HepG2 (cell line): ENCODE measurements at regions not wholly inside any gene's neighbourhood (a gene's known extent, or its start where the extent isn't known, plus 50 kb on each side); places are given as distances from the start of the nearest gene placed in this dataset.

Source experiments
- ATAC-seq: fragments of 200-7000 bp; cut with Tn5 transposase; 3 replicates; pipeline ENCODE4 v1.9.1; 2020; ENCODE audit warnings: mild to moderate bottlenecking, moderate library complexity
- BruUV-seq: library from RNA; stranded (reverse); fragments of 400-500 nt; replicated peaks from 2 replicates; lab custom pipeline; 2021; lab: Mats Ljungman, UMichigan
- CTCF ChIA-PET: fragments of 300-600 bp; formaldehyde crosslinking; extraction: SDS; loops from one replicate; lab custom pipeline; 2021; ENCODE audit warnings: low total read pairs, inconsistent platforms, low intra/inter-chr PET ratio; lab: Yijun Ruan, JAX
- POLR2A ChIA-PET: fragments of 350-600 bp; sonication (Branson Sonifier 250); formaldehyde crosslinking; loops from one replicate; lab custom pipeline; 2020; ENCODE audit warnings: antibody characterized with exemption, inconsistent platforms; lab: Yijun Ruan, JAX
- DNase-seq: peaks from one replicate; pipeline ENCODE4 v3.0.0-alpha.2; 2015; ENCODE audit warnings: low spot score
- FAIRE-seq: peaks from 3 replicates; lab custom pipeline; 2011; peaks lifted over from hg19 to GRCh38; lab: Jason Lieb, UNC
- H2AFZ ChIP-seq: one replicate; pipeline ENCODE4 v1.6.1; 2011; ENCODE audit warnings: low read length, inconsistent platforms
- H3K27ac ChIP-seq: fragments of 300-600 bp; 3 replicates; pipeline ENCODE4 v1.8.0; 2011; ENCODE audit warnings: mixed run types, mild to moderate bottlenecking, mixed read lengths, low read length, inconsistent platforms; ENCODE audit not compliant: insufficient read depth; ENCODE audit errors: extremely low read length
- H3K27me3 ChIP-seq, 2 experiments: fragments of 200-600 bp in 1 of 2; 2 replicates in 1 of 2; 3 replicates in 1 of 2; pipeline versions ENCODE4 v1.6.0 to v1.8.0; 2011; ENCODE audit warnings: low read length in 2 of 2, mild to moderate bottlenecking in 2 of 2, moderate library complexity in 2 of 2, inconsistent platforms in 1 of 2; ENCODE audit not compliant: insufficient read depth in 2 of 2, control insufficient read depth in 1 of 2
- H3K36me3 ChIP-seq, 2 experiments: fragments of 200-600 bp in 1 of 2; replicated peaks in 1 of 2; 2 replicates in 1 of 2; 3 replicates in 1 of 2; pipeline versions ENCODE4 v1.5.1 to v1.8.0; 2011; ENCODE audit warnings: low read length in 2 of 2, inconsistent platforms in 1 of 2; ENCODE audit not compliant: insufficient read depth in 2 of 2, control insufficient read depth in 1 of 2
- H3K4me1 ChIP-seq: 2 replicates; pipeline ENCODE4 v1.5.1; 2012; ENCODE audit warnings: low read length, inconsistent platforms; ENCODE audit not compliant: insufficient read depth
- H3K4me2 ChIP-seq: 2 replicates; pipeline ENCODE4 v1.6.0; 2011; ENCODE audit warnings: low read depth, low read length, inconsistent platforms
- H3K4me3 ChIP-seq, 3 experiments: fragments of 200-600 bp in 1 of 3; sonication (generic), shearing (Covaris generic) in 1 of 3; replicated peaks in 1 of 3; 2 replicates each; pipeline ENCODE4 v1.5.1; 2011 to 2016; ENCODE audit warnings: low read length in 3 of 3, inconsistent platforms in 2 of 3, low read depth in 2 of 3, mild to moderate bottlenecking in 2 of 3, control low read depth in 1 of 3, mixed read lengths in 1 of 3; ENCODE audit not compliant: insufficient read depth in 1 of 3
- H3K79me2 ChIP-seq: one replicate; pipeline ENCODE4 v1.6.1; 2011; ENCODE audit warnings: low read length, inconsistent platforms; ENCODE audit not compliant: insufficient read depth
- H3K9ac ChIP-seq: 2 replicates; pipeline ENCODE4 v1.6.0; 2011; ENCODE audit warnings: mild to moderate bottlenecking, low read depth, low read length, inconsistent platforms; ENCODE audit not compliant: insufficient read depth
- H3K9me3 ChIP-seq: 2 replicates; pipeline ENCODE4 v1.5.1; 2012; ENCODE audit warnings: mild to moderate bottlenecking, low read length
- H4K20me1 ChIP-seq: 2 replicates; pipeline ENCODE4 v1.6.0; 2011; ENCODE audit warnings: inconsistent platforms, mild to moderate bottlenecking, low read length, moderate library complexity; ENCODE audit not compliant: insufficient read depth
- ATF7 ChIP-seq, 2 experiments: fragments of 450-650 bp in 1 of 2; sonication (generic) in 1 of 2; formaldehyde crosslinking in 1 of 2; IDR thresholded peaks; 2 replicates each; pipeline versions ENCODE4 v1.4.0 to v1.6.1; 2016 to 2020; ENCODE audit warnings: antibody characterized with exemption in 1 of 2, mild to moderate bottlenecking in 1 of 2, missing genetic modification reagents in 1 of 2
- CHD4 ChIP-seq: fragments of 200-600 bp; sonication (generic); IDR thresholded peaks from 2 replicates; pipeline ENCODE4 v1.7.0; 2017; ENCODE audit warnings: mild to moderate bottlenecking, low read length, borderline replicate concordance
- GATAD1 ChIP-seq: IDR thresholded peaks from 2 replicates; pipeline ENCODE4 v1.6.1; 2016; ENCODE audit warnings: missing genetic modification reagents, missing compliant biosample characterization
- GLI4 ChIP-seq: sonication (generic); formaldehyde crosslinking; IDR thresholded peaks from 2 replicates; pipeline ENCODE4 v1.5.1; 2020; ENCODE audit warnings: missing genetic modification reagents, mild to moderate bottlenecking, moderate library complexity, borderline replicate concordance
- MZF1 ChIP-seq: sonication (generic); formaldehyde crosslinking; IDR thresholded peaks from 2 replicates; pipeline ENCODE4 v1.8.1; 2023; ENCODE audit warnings: mild to moderate bottlenecking, missing genetic modification reagents, borderline replicate concordance
- NR2F1 ChIP-seq, 2 experiments: fragments of 450-650 bp in 1 of 2; formaldehyde crosslinking in 1 of 2; IDR thresholded peaks; 2 replicates each; pipeline versions ENCODE4 v1.5.0 to v1.6.1; 2016 to 2020; ENCODE audit warnings: mild to moderate bottlenecking in 1 of 2, missing compliant biosample characterization in 1 of 2, missing genetic modification reagents in 1 of 2, moderate library complexity in 1 of 2
- SRSF9 ChIP-seq: fragments of 200-400 bp; formaldehyde crosslinking; IDR thresholded peaks from 2 replicates; pipeline ENCODE4 v1.6.1; 2018; ENCODE audit warnings: borderline replicate concordance, mild to moderate bottlenecking, low read depth, low read length; ENCODE audit not compliant: insufficient read depth, poor library complexity, severe bottlenecking
- SYNCRIP ChIP-seq: fragments of 200-400 bp; formaldehyde crosslinking; IDR thresholded peaks from 2 replicates; pipeline ENCODE4 v1.6.1; 2018; ENCODE audit warnings: mild to moderate bottlenecking, low read depth, low read length; ENCODE audit not compliant: insufficient read depth
- TCF7L2 ChIP-seq: IDR thresholded peaks from 2 replicates; pipeline ENCODE4 v1.6.1; 2011; ENCODE audit warnings: mild to moderate bottlenecking, low read depth, low read length, moderate library complexity
- ZBTB38 ChIP-seq: sonication (generic); formaldehyde crosslinking; IDR thresholded peaks from 2 replicates; pipeline ENCODE4 v1.5.1; 2020; ENCODE audit warnings: mild to moderate bottlenecking, missing genetic modification reagents
- ZBTB7A ChIP-seq: sonication (generic); formaldehyde crosslinking; IDR thresholded peaks from 2 replicates; pipeline ENCODE4 v1.8.0; 2022; ENCODE audit warnings: mild to moderate bottlenecking, missing genetic modification reagents
- ZNF468 ChIP-seq: sonication (generic); formaldehyde crosslinking; IDR thresholded peaks from 2 replicates; pipeline ENCODE4 v1.8.0; 2022; ENCODE audit warnings: mild to moderate bottlenecking, moderate library complexity, missing genetic modification reagents
- ZNF547 ChIP-seq: sonication (generic); formaldehyde crosslinking; IDR thresholded peaks from 2 replicates; pipeline ENCODE4 v1.5.1; 2020; ENCODE audit warnings: mild to moderate bottlenecking, missing genetic modification reagents
- ZNF879 ChIP-seq: sonication (generic); formaldehyde crosslinking; IDR thresholded peaks from 2 replicates; pipeline ENCODE4 v1.8.1; 2023; ENCODE audit warnings: missing genetic modification reagents
- WGBS: methylation state at CpG from one replicate; pipeline ENCODE4 v1.1.6; 2017; ENCODE audit warnings: low lambda C conversion rate; 5-methylcytosine and 5-hydroxymethylcytosine counted together
- in situ Hi-C: cut with HindIII; loops from 2 replicates; pipeline ENCODE4 v1.10.0; 2017; ENCODE audit warnings: low pct_unique_long_range_greater_than_20kb; ENCODE audit not compliant: extremely low pct_ligation_motif_present
- intact Hi-C: fragments of 100-400 bp; cut with micrococcal nuclease; formaldehyde crosslinking; loops from one replicate; pipeline ENCODE4 v1.10.0; 2022; ENCODE audit not compliant: unreplicated experiment
- TF ChIP-seq, protein P1 (sequence below): sonication (generic); formaldehyde crosslinking; IDR thresholded peaks from 2 replicates; pipeline ENCODE4 v1.8.1; 2023; ENCODE audit warnings: mild to moderate bottlenecking, moderate library complexity, missing genetic modification reagents
- TF ChIP-seq, protein P2 (sequence below): sonication (generic); formaldehyde crosslinking; IDR thresholded peaks from 2 replicates; pipeline ENCODE4 v1.4.0; 2020; ENCODE audit warnings: missing genetic modification reagents; ENCODE audit errors: not compliant biosample characterization

DNA sequence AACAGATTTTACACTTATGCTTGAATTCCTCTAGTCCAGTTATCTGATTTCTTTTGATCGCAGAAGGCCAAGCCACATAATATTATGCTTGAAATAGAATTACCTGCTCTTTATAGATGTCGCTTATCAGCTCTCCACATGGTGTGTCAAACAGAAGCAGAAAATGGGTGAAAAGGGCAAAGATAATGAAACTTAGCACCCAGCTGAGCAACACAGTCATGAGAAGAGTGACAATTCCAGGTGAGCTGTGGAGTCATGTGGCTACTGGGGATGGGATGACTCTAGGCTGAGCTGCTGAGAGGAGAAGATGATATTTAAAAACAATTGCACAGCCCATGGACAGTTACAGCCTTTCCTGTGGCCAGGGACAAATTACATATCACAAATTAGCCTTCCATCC, 398.7 kb upstream of the PDZRN3 start (continued):
- TF ChIP-seq, protein P1, sequence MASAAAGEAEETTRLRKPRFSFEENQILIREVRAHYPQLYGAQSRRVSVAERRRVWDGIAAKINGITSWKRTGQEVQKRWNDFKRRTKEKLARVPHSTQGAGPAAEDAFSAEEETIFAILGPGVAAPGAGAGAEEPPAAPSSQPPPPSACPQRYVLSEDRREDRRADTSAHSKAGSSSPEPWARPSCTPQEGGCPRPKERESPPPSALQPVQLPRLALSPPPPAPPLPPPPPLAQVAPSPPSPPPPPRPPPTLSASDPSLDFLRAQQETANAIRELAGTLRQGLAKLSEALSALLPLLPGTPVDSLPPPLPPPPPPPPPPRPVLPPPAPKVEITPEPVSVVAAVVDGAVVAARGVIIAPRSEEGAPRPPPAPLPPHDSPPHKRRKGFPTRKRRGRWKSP: no peak
- no peak for TF ChIP-seq TCF7L2
- TF ChIP-seq SRSF9: no peak
- no peak for TF ChIP-seq GATAD1
- TF ChIP-seq SYNCRIP: no peak
- TF ChIP-seq GLI4 (CRISPR knock-in tag): no peak
- TF ChIP-seq ZBTB38 (CRISPR knock-in tag): no peak
- no peak for TF ChIP-seq CHD4
- TF ChIP-seq MZF1 (CRISPR knock-in tag): no peak
- TF ChIP-seq ZBTB7A (CRISPR knock-in tag): no peak
- no peak for TF ChIP-seq NR2F1 (CRISPR knock-in tag; IDR thresholded peaks at IDR 0.05)

DNA sequence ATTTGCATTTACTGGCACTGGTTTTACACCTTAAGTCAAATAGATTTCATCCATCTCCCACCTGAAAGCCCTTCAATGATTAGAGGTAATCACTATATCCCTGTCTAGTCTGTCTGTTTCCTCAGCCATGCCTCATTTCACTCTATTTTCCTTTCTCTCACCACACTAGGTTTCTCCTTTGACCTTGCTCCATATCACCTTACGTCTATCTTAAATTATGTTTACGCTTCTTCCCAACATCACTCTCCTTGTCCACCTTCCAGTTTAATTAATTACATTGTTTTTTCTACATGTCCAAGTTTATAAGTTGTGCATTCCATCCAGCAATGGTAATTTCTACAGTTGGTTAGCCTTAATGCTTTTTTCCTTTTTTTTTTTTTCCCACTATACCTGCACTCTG, 396.7 kb upstream of the PDZRN3 start:
- no peak overlapping the region for H2AFZ ChIP-seq
- ChIA-PET POLR2A (no interaction called here), CTCF (no interaction called here)
- no peaks in the 10 kb centered on the region for H3K9me3 ChIP-seq
- no peak overlapping the region for H3K27ac ChIP-seq
- H3K4me2 ChIP-seq: no peak overlapping the region
- H3K27me3 ChIP-seq: no peaks in the 10 kb centered on the region
- no peaks in the 10 kb centered on the region for H4K20me1 ChIP-seq
- H3K79me2 ChIP-seq: no peaks in the 10 kb centered on the region
- FAIRE-seq: no peak
- DNase-seq: no peak
- no peaks in the 10 kb centered on the region for H3K36me3 ChIP-seq
- TF ChIP-seq ATF7 (IDR thresholded peaks at IDR 0.05) (no peak), ATF7 (CRISPR knock-in tag; IDR thresholded peaks at IDR 0.05) (no peak), ZNF879 (CRISPR knock-in tag) (no peak), ZNF468 (CRISPR knock-in tag) (no peak), ZNF547 (CRISPR knock-in tag) (no peak)
- TF ChIP-seq, protein P2, sequence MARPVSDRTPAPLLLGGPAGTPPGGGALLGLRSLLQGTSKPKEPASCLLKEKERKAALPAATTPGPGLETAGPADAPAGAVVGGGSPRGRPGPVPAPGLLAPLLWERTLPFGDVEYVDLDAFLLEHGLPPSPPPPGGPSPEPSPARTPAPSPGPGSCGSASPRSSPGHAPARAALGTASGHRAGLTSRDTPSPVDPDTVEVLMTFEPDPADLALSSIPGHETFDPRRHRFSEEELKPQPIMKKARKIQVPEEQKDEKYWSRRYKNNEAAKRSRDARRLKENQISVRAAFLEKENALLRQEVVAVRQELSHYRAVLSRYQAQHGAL (CRISPR knock-in tag): no peak
- H3K4me1 ChIP-seq: no peaks in the 10 kb centered on the region
- no peak for ATAC-seq
- in situ Hi-C loops (no loop called here), intact Hi-C loops (no loop called here)
- H3K9ac ChIP-seq: no peak overlapping the region
- no TSS peak for BruUV-seq
- H3K4me3 ChIP-seq: no peak overlapping the region
- 11% methylated on average over 2 of the region's 2 CpGs for WGBS
